ENCODE measurements at regions not wholly inside any gene's neighbourhood (a gene's known extent, or its start where the extent isn't known, plus 50 kb on each side); places are given as distances from the start of the nearest gene placed in this dataset.

- Histone ChIP-seq H3K36me3 (no peaks in the 10 kb centered on the region), H3K27ac (no peak overlapping the region), H3K4me1 (no peaks in the 10 kb centered on the region), H3K4me3 (no peak overlapping the region), H3K27me3 (no peaks in the 10 kb centered on the region), H3K9me3 (no peaks in the 10 kb centered on the region)
- DNase-seq, result no peak
- peak; percentile 33 for ATAC-seq
- TF ChIP-seq CTCF (IDR thresholded peaks at IDR 0.05), result no peak
- intact Hi-C loops (cut with DNase I), result no loop called here
These were observed 167.8 kb downstream of the HNMT start for GRCh38 chr2:138132108-138132507.

- no peaks in the 10 kb centered on the region for H3K27me3 ChIP-seq
- H3K4me3 ChIP-seq, result no peak overlapping the region
- DNase-seq (no peak), ATAC-seq (no peak)
- TF ChIP-seq CTCF (IDR thresholded peaks at IDR 0.05), result no peak
- no peak overlapping the region for H3K27ac ChIP-seq
- intact Hi-C loops (cut with DNase I), result no loop called here
- no peaks in the 10 kb centered on the region for H3K36me3 ChIP-seq
- H3K4me1 ChIP-seq, result no peaks in the 10 kb centered on the region
- no peaks in the 10 kb centered on the region for H3K9me3 ChIP-seq
These were observed 173.7 kb downstream of the HNMT start for GRCh38 chr2:138137949-138138348.

GRCh38 chr2:138147796-138148195, 183.5 kb downstream of the HNMT start:
- intact Hi-C loops (cut with DNase I), result no loop called here
- no peak overlapping the region for H3K27ac ChIP-seq
- no peaks in the 10 kb centered on the region for H3K9me3 ChIP-seq
- no peak for TF ChIP-seq CTCF (IDR thresholded peaks at IDR 0.05)
- H3K4me1 ChIP-seq, result no peaks in the 10 kb centered on the region
- no peak overlapping the region for H3K4me3 ChIP-seq
- H3K36me3 ChIP-seq, result no peaks in the 10 kb centered on the region
- H3K27me3 ChIP-seq, result no peaks in the 10 kb centered on the region
- DNase-seq (no peak), ATAC-seq (no peak)

- Histone ChIP-seq H3K4me3 (no peak overlapping the region), H3K27ac (no peak overlapping the region), H3K4me1 (no peaks in the 10 kb centered on the region), H3K36me3 (no peaks in the 10 kb centered on the region), H3K9me3 (no peaks in the 10 kb centered on the region), H3K27me3 (no peaks in the 10 kb centered on the region)
- DNase-seq (no peak), ATAC-seq (no peak)
- TF ChIP-seq CTCF (IDR thresholded peaks at IDR 0.05), result no peak
- intact Hi-C loops (cut with DNase I), result no loop called here
These were observed 191.0 kb downstream of the HNMT start for GRCh38 chr2:138155304-138155703.

- no peaks in the 10 kb centered on the region for H3K36me3 ChIP-seq
- no peaks in the 10 kb centered on the region for H3K9me3 ChIP-seq
- H3K4me1 ChIP-seq, result no peaks in the 10 kb centered on the region
- no peak for TF ChIP-seq CTCF (IDR thresholded peaks at IDR 0.05)
- no peak overlapping the region for H3K27ac ChIP-seq
- no peaks in the 10 kb centered on the region for H3K27me3 ChIP-seq
- DNase-seq, result no peak
- ATAC-seq, result no peak
- H3K4me3 ChIP-seq, result no peak overlapping the region
- intact Hi-C loops (cut with DNase I), result no loop called here
These were observed 193.1 kb downstream of the HNMT start for GRCh38 chr2:138157372-138157771.

GRCh38 chr2:138170485-138170884, 206.2 kb downstream of the HNMT start:
- Histone ChIP-seq H3K4me1 (no peaks in the 10 kb centered on the region), H3K9me3 (peaks cover 4% of the 10 kb centered on the region), H3K27ac (no peak overlapping the region), H3K27me3 (no peaks in the 10 kb centered on the region), H3K4me3 (no peak overlapping the region), H3K36me3 (no peaks in the 10 kb centered on the region)
- intact Hi-C loops (cut with DNase I), result no loop called here
- ATAC-seq (no peak), DNase-seq (no peak)
- no peak for TF ChIP-seq CTCF (IDR thresholded peaks at IDR 0.05)
